Right lobe of liver (tissue), 6 donors: ENCODE measurements at regions not wholly inside any gene's neighbourhood (a gene's known extent, or its start where the extent isn't known, plus 50 kb on each side); places are given as distances from the start of the nearest gene placed in this dataset.

Source experiments
- ATAC-seq, 4 donors: fragments of 200-7000 bp; cut with Tn5 transposase; one replicate each; pipeline ENCODE4 v1.9.1; 2020; ENCODE audit warnings: mild to moderate bottlenecking in 4 of 4, moderate library complexity in 4 of 4
- DNase-seq, 3 donors: peaks; one replicate each; pipeline ENCODE4 v3.0.0-alpha.2; 2020
- H3K27ac ChIP-seq, 3 donors: fragments of 200-600 bp; one replicate each; pipeline ENCODE4 v1.8.0; 2022
- H3K27me3 ChIP-seq, 2 donors: fragments of 200-600 bp; one replicate each; pipeline ENCODE4 v1.8.0; 2022
- H3K36me3 ChIP-seq, 4 donors: fragments of 200-600 bp; sonication (generic) in 1 of 4; one replicate each; pipeline versions ENCODE4 v1.5.1 to v1.8.0; 2017 to 2022; ENCODE audit warnings: control low read depth in 1 of 4
- H3K4me1 ChIP-seq, 4 donors: fragments of 200-600 bp; sonication (generic) in 1 of 4; one replicate each; pipeline versions ENCODE4 v1.5.1 to v1.8.0; 2017 to 2022; ENCODE audit warnings: control low read depth in 1 of 4
- H3K4me3 ChIP-seq, 3 donors: fragments of 200-600 bp; one replicate each; pipeline ENCODE4 v1.8.0; 2022
- H3K9me3 ChIP-seq, 4 donors: fragments of 200-600 bp; sonication (generic) in 1 of 4; one replicate each; pipeline versions ENCODE4 v1.5.1 to v1.8.0; 2017 to 2022; ENCODE audit warnings: control low read depth in 1 of 4
- POLR2A ChIP-seq: fragments of 450-650 bp; IDR thresholded peaks from one replicate; pipeline ENCODE4 v1.6.1; 2017; ENCODE audit warnings: antibody characterized with exemption, mild to moderate bottlenecking
- WGBS: methylation state at CpG from one replicate; pipeline ENCODE4 v1.1.6; 2018; ENCODE audit warnings: low coverage, low lambda C conversion rate; ENCODE audit not compliant: insufficient coverage; ENCODE audit errors: missing lambda C conversion rate; 5-methylcytosine and 5-hydroxymethylcytosine counted together
- intact Hi-C, 2 donors: fragments of 100-400 bp; cut with DNase I; formaldehyde crosslinking; loops; one replicate each; pipeline versions ENCODE4 v1.11.2 to v1.14.1; 2022
- TF ChIP-seq, protein P1 (sequence below), 4 donors: fragments of 200-600 bp in 3 of 4; fragments of 450-650 bp in 1 of 4; IDR thresholded peaks; one replicate each; pipeline versions ENCODE4 v1.5.1 to v1.8.0; 2016 to 2022; ENCODE audit warnings: antibody characterized with exemption in 4 of 4, mild to moderate bottlenecking in 2 of 4
- donor health status: DM: no; HTN: yes; CAD: no.
- donor health status: DM: no; HTN: no; CAD: no.
- donor health status: DM: no; HTN: no; CAD: no.
- donor health status: DM: no; HTN: yes; CAD: no.
- donor health status: DM: no; HTN: yes; CAD: no.

DNA sequence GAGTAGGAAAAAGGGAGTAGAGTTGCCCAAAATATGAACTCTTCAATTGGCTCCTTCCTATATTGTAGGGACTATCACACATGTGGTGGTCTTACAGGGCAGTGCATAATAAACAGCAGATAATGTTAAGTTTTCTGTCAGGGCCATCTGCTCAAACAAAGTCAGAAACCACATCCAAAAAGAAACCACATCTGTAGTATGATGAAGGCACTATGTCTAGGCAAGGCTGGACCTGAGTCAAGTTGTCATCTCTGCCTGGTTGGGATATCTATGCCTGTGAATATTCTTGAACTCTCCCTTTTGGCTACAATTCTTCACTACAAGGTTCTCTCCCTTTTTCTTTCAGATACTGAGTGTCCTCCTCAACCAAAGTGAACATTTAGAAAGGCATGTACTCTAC lies 109.4 kb upstream of the C1GALT1C1 start:
- Histone ChIP-seq H3K4me3 (no peak overlapping the region), H3K36me3 (no peaks in the 10 kb centered on the region), H3K9me3 (no peaks in the 10 kb centered on the region), H3K27me3 (no peaks in the 10 kb centered on the region), H3K27ac (no peak overlapping the region), H3K4me1 (no peaks in the 10 kb centered on the region)
- ATAC-seq (no peak), DNase-seq (no peak)
- no peak for TF ChIP-seq POLR2A
- intact Hi-C loops, result no loop called here

DNA sequence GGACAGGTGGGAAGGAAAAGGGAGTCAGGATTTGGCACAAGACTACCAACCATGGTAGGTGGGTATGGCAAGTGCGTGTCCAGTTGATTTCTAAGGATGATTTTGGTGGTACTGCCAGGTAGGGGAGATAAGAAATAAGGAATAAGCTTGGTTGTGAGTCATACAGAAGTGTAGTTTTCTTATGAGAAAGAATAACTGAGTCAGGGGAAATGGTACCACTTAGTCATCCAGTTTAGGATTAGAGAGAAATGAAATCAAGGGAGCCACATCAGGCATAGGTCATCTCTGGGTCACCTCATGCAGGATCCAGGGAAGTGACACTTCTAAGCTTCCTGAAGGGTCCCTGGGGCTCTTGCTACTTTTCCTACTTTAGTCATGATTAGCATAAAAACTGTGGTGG lies 107.1 kb upstream of the C1GALT1C1 start:
- DNase-seq, result no peak
- 44% methylated on average over 1 of the region's 1 CpG for WGBS

DNA sequence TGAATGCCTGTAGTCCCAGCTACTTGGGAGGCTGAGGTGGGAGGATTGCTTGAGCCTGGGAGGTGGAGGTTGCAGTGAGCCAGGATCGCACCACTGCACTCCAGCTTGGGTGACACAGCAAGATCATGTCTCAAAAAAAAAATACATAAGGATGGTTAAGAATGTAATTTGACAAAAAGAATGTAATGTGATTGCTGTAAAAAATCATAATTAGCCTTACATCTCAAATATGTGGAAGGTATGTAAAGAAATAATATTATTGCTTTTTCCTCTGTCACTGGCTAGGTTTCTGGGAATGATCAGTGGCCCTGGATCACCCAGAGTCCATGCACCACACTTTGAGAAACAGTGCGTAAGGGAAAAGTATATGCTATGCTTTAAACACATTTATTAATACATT lies 106.1 kb upstream of the C1GALT1C1 start:
- H3K27me3 ChIP-seq, result no peaks in the 10 kb centered on the region
- H3K4me1 ChIP-seq, result no peaks in the 10 kb centered on the region
- no peaks in the 10 kb centered on the region for H3K9me3 ChIP-seq
- no peaks in the 10 kb centered on the region for H3K36me3 ChIP-seq
- no peak for ATAC-seq
- WGBS, result 94% methylated on average over 2 of the region's 2 CpGs
- intact Hi-C loops, result no loop called here
- TF ChIP-seq, protein P1, sequence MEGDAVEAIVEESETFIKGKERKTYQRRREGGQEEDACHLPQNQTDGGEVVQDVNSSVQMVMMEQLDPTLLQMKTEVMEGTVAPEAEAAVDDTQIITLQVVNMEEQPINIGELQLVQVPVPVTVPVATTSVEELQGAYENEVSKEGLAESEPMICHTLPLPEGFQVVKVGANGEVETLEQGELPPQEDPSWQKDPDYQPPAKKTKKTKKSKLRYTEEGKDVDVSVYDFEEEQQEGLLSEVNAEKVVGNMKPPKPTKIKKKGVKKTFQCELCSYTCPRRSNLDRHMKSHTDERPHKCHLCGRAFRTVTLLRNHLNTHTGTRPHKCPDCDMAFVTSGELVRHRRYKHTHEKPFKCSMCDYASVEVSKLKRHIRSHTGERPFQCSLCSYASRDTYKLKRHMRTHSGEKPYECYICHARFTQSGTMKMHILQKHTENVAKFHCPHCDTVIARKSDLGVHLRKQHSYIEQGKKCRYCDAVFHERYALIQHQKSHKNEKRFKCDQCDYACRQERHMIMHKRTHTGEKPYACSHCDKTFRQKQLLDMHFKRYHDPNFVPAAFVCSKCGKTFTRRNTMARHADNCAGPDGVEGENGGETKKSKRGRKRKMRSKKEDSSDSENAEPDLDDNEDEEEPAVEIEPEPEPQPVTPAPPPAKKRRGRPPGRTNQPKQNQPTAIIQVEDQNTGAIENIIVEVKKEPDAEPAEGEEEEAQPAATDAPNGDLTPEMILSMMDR (IDR thresholded peaks at IDR 0.05), result no peak
- no peak for TF ChIP-seq POLR2A
- H3K4me3 ChIP-seq, result no peak overlapping the region
- no peak for DNase-seq
- H3K27ac ChIP-seq, result no peak overlapping the region

More for the DNA sequence above, 107.1 kb upstream of the C1GALT1C1 start:
- no peak for ATAC-seq
- Histone ChIP-seq H3K27me3 (no peaks in the 10 kb centered on the region), H3K9me3 (no peaks in the 10 kb centered on the region), H3K4me1 (no peaks in the 10 kb centered on the region), H3K36me3 (no peaks in the 10 kb centered on the region), H3K27ac (no peak overlapping the region), H3K4me3 (no peak overlapping the region)
- TF ChIP-seq, protein P1 (IDR thresholded peaks at IDR 0.05), result no peak
- TF ChIP-seq POLR2A, result no peak
- intact Hi-C loops, result no loop called here

DNA sequence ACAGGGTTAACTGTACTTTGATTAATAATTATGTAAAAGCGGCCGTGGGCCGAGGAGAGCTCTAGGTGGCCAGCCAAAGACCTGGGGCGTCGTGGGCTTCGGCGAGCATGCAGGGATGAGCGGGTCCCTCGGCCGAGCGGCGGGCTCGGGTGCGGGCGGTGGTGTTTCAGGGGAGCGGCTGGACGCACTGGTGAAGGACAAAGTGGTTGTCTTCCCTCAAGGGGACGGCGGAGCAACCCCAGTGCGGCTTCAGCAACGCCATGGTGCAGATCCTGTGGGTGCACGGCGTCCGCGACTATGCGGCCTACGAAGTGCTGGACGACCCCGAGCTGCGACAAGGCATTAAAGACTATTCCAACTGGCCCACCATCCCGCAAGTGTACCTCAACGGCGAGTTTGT lies 103.0 kb upstream of the C1GALT1C1 start:
- H3K4me3 ChIP-seq, result no peak overlapping the region
- ATAC-seq (no peak), DNase-seq (no peak)
- no peaks in the 10 kb centered on the region for H3K36me3 ChIP-seq
- no peaks in the 10 kb centered on the region for H3K4me1 ChIP-seq
- no peak overlapping the region for H3K27ac ChIP-seq
- no peaks in the 10 kb centered on the region for H3K9me3 ChIP-seq
- TF ChIP-seq POLR2A, result no peak
- TF ChIP-seq, protein P1 (IDR thresholded peaks at IDR 0.05), result no peak
- intact Hi-C loops, result no loop called here
- H3K27me3 ChIP-seq, result no peaks in the 10 kb centered on the region
- WGBS, result 72% methylated on average over 15 of the region's 33 CpGs

DNA sequence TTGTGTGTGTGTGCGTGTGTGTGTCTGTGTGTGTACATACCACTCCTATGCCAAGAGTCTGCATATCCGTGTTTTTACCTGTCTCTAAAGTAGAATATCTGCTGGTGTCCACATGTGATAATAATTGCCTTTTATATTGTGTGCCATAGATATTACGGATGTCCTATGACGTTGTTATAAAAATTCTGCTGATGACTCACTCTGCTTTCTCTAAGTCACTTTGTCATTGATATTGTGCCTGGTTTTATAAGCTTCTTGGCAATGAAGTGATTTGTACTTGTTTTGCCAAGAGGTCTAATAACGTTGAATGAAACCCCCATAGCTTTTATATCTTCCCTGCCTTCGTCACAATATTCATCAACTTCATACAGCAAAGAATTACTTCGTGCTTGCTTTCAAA lies 102.6 kb upstream of the C1GALT1C1 start:
- ATAC-seq, result no peak
- no peaks in the 10 kb centered on the region for H3K4me1 ChIP-seq
- H3K9me3 ChIP-seq, result no peaks in the 10 kb centered on the region
- H3K27me3 ChIP-seq, result no peaks in the 10 kb centered on the region
- TF ChIP-seq POLR2A, result no peak
- TF ChIP-seq, protein P1 (IDR thresholded peaks at IDR 0.05), result no peak
- H3K4me3 ChIP-seq, result no peak overlapping the region
- no peak overlapping the region for H3K27ac ChIP-seq
- 73% methylated on average over 7 of the region's 7 CpGs for WGBS
- no peak for DNase-seq
- intact Hi-C loops, result no loop called here
- no peaks in the 10 kb centered on the region for H3K36me3 ChIP-seq
